CD4-positive, alpha-beta memory T cell (primary cell): ENCODE measurements at regions not wholly inside any gene's neighbourhood (a gene's known extent, or its start where the extent isn't known, plus 50 kb on each side); places are given as distances from the start of the nearest gene placed in this dataset.

Experiments
- CTCF ChIA-PET: fragments of 350-600 bp; sonication (Branson Sonifier 250); formaldehyde crosslinking; loops from one replicate; lab custom pipeline; 2021; ENCODE audit warnings: inconsistent platforms; ENCODE audit not compliant: partially characterized antibody; lab: Charles Lee
- POLR2A ChIA-PET: fragments of 350-600 bp; sonication (Branson Sonifier 250); formaldehyde crosslinking; loops from one replicate; lab custom pipeline; 2021; ENCODE audit not compliant: partially characterized antibody; lab: Charles Lee
- DNase-seq, 5 donors: peaks; one replicate each; pipeline versions ENCODE4 v3.0.0 to v3.0.0-alpha.2; 2020 to 2022; ENCODE audit warnings: mixed read lengths in 1 of 5
- H3K27ac ChIP-seq: one replicate; pipeline ENCODE4 v1.7.0; 2013; ENCODE audit warnings: low read depth, low read length
- H3K27me3 ChIP-seq: 2 replicates; pipeline ENCODE4 v1.7.0; 2013; ENCODE audit warnings: mild to moderate bottlenecking, low read length, moderate library complexity; ENCODE audit not compliant: insufficient read depth
- H3K36me3 ChIP-seq: 2 replicates; pipeline ENCODE4 v1.7.0; 2013; ENCODE audit warnings: mild to moderate bottlenecking, low read length, moderate library complexity; ENCODE audit not compliant: insufficient read depth
- H3K4me1 ChIP-seq: 2 replicates; pipeline ENCODE4 v1.7.0; 2013; ENCODE audit warnings: mild to moderate bottlenecking, low read length, moderate library complexity; ENCODE audit not compliant: insufficient read depth
- H3K4me3 ChIP-seq, 2 donors: one replicate each; pipeline ENCODE4 v1.7.0; 2013; ENCODE audit warnings: low read length in 2 of 2, mild to moderate bottlenecking in 1 of 2
- H3K9me3 ChIP-seq, 2 donors: one replicate each; pipeline ENCODE4 v1.7.0; 2013; ENCODE audit warnings: low read length in 2 of 2, control low read depth in 1 of 2; ENCODE audit not compliant: control insufficient read depth in 1 of 2
- H3K27ac Mint-ChIP-seq, 7 donors: one replicate each; pipeline ENCODE4 v1.8.0; 2020 to 2021; ENCODE audit warnings: mixed read lengths in 7 of 7, mild to moderate bottlenecking in 6 of 7, inconsistent platforms in 3 of 7, moderate library complexity in 3 of 7
- H3K27me3 Mint-ChIP-seq, 2 donors: one replicate each; pipeline ENCODE4 v1.8.0; 2020 to 2021; ENCODE audit warnings: mixed read lengths in 2 of 2
- H3K36me3 Mint-ChIP-seq, 2 donors: one replicate each; pipeline ENCODE4 v1.8.0; 2020 to 2021; ENCODE audit warnings: mixed read lengths in 2 of 2, inconsistent platforms in 1 of 2, mild to moderate bottlenecking in 1 of 2
- H3K4me1 Mint-ChIP-seq, 4 donors: one replicate each; pipeline ENCODE4 v1.8.0; 2020 to 2021; ENCODE audit warnings: mixed read lengths in 4 of 4, mild to moderate bottlenecking in 1 of 4
- H3K4me3 Mint-ChIP-seq, 8 donors: one replicate each; pipeline ENCODE4 v1.8.0; 2020 to 2021; ENCODE audit warnings: mixed read lengths in 8 of 8, mild to moderate bottlenecking in 7 of 8, moderate library complexity in 6 of 8, inconsistent platforms in 3 of 8
- H3K9me3 Mint-ChIP-seq, 8 donors: one replicate each; pipeline ENCODE4 v1.8.0; 2020 to 2021; ENCODE audit warnings: mixed read lengths in 8 of 8, mild to moderate bottlenecking in 5 of 8, inconsistent platforms in 3 of 8, moderate library complexity in 1 of 8
- intact Hi-C: fragments of 100-400 bp; cut with micrococcal nuclease; formaldehyde crosslinking; loops from one replicate; pipeline ENCODE4 v1.15.1; 2023

DNA sequence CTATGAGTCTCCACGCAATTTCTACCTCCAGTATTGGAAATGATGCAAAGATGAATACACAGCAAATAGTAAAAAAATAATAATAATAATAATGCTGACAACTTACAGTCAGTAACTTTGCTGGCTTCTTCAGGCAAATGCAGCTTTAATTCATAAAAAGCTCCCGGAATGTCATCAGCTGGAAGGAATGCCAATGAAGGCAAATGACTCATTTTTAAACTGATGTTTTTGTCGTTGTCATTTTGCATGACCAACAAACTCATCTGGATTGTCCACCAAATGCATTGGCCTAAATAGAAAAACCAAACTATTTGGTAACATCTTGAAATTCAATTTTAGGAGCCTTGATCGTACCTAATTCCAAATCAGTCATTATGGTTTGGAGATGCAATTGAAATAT lies 217.1 kb downstream of the ALDH8A1 start:
- DNase-seq, result no peak
- no peak overlapping the region for H3K4me3 Mint-ChIP-seq
- CTCF ChIA-PET, result no interaction called here
- H3K4me1 Mint-ChIP-seq, result no peaks in the 10 kb centered on the region
- no peaks in the 10 kb centered on the region for H3K9me3 Mint-ChIP-seq
- no peak overlapping the region for H3K27ac ChIP-seq
- intact Hi-C loops, result no loop called here
- POLR2A ChIA-PET, result no interaction called here
- H3K4me3 ChIP-seq, result no peak overlapping the region
- no peak overlapping the region for H3K27ac Mint-ChIP-seq
- H3K27me3 Mint-ChIP-seq, result peaks cover 13 to 17% of the 10 kb centered on the region in 2 donors
- H3K9me3 ChIP-seq, result no peaks in the 10 kb centered on the region
- H3K27me3 ChIP-seq, result no peaks in the 10 kb centered on the region
- no peaks in the 10 kb centered on the region for H3K36me3 Mint-ChIP-seq
- H3K36me3 ChIP-seq, result no peaks in the 10 kb centered on the region
- no peaks in the 10 kb centered on the region for H3K4me1 ChIP-seq

DNA sequence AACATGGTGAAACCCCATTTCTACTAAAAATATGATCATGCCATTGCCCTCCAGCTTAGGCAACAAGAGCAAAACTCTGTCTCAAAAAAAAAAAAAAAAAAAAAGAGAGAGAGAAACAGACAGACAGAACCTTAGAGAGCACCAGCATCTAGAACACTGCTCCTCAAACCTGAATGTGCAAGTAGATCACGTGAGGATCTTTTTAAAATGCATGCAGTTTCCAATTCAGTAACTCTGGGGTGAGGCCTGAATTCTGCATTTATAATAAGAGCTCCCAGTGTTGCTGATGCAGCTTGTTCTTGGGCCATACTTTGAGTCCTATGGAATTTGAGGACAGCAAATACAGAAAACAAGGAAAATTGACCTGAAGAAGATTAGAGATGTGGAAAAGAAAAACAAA lies 218.3 kb downstream of the ALDH8A1 start:
- Histone ChIP-seq H3K27ac (no peak overlapping the region), H3K36me3 (no peaks in the 10 kb centered on the region), H3K27me3 (no peaks in the 10 kb centered on the region), H3K9me3 (no peaks in the 10 kb centered on the region), H3K4me1 (no peaks in the 10 kb centered on the region), H3K4me3 (no peak overlapping the region)
- no peaks in the 10 kb centered on the region for H3K4me1 Mint-ChIP-seq
- intact Hi-C loops, result no loop called here
- H3K4me3 Mint-ChIP-seq, result no peak overlapping the region
- H3K27me3 Mint-ChIP-seq, result peaks cover 18% of the 10 kb centered on the region in 2 donors
- ChIA-PET POLR2A (no interaction called here), CTCF (no interaction called here)
- DNase-seq, result no peak
- no peaks in the 10 kb centered on the region for H3K9me3 Mint-ChIP-seq
- no peak overlapping the region for H3K27ac Mint-ChIP-seq
- no peaks in the 10 kb centered on the region for H3K36me3 Mint-ChIP-seq

DNA sequence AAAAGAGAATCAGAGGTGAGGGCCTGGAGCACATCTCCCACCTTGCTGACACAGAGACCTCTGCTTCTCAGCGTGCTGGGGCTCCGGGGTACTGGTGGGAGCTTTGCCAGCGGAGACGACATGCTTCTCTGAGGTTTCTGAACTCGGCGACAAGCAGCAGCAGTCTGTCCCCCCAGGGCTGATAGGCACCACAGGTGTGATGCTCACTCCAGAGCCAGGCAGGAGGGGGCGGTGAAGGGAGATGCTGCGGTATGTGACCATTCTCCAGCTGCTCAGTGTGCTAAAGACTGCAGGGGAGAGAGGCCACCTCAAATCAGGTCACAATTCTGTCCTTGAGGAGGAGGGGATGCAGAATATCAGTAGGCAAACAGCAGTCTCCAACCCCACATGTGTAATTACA lies 219.9 kb downstream of the ALDH8A1 start:
- no peak overlapping the region for H3K27ac Mint-ChIP-seq
- POLR2A ChIA-PET, result no interaction called here
- Histone ChIP-seq H3K36me3 (no peaks in the 10 kb centered on the region), H3K9me3 (no peaks in the 10 kb centered on the region), H3K27me3 (no peaks in the 10 kb centered on the region), H3K27ac (no peak overlapping the region), H3K4me3 (no peak overlapping the region), H3K4me1 (no peaks in the 10 kb centered on the region)
- no peaks in the 10 kb centered on the region for H3K36me3 Mint-ChIP-seq
- DNase-seq, result no peak
- H3K4me1 Mint-ChIP-seq, result no peaks in the 10 kb centered on the region
- H3K27me3 Mint-ChIP-seq, result peaks cover 21 to 24% of the 10 kb centered on the region in 2 donors
- no peaks in the 10 kb centered on the region for H3K9me3 Mint-ChIP-seq
- H3K4me3 Mint-ChIP-seq, result no peak overlapping the region
- intact Hi-C loops, result no loop called here
- CTCF ChIA-PET, result no interaction called here

DNA sequence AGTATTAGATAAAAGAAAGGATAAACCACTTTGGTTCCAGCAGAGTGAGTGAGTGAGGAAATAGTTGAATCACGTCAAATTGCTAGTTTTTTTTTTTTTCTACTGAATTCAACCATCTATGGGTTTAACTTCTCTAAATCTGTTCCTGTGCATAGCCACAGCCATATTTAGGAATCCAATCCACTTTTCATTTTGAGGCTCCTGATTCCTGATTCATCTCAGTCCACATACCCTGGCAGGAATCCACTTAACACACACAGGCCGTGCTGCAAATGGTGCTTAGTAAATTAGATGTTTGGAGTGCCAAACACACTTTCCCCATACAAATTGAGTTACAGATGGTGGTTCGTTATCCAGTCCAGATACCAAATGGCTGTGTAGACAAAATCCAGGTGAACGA lies 220.3 kb downstream of the ALDH8A1 start:
- H3K27ac Mint-ChIP-seq, result no peak overlapping the region
- DNase-seq, result no peak
- intact Hi-C loops, result no loop called here
- CTCF ChIA-PET, result no interaction called here
- no peak overlapping the region for H3K27ac ChIP-seq
- no peaks in the 10 kb centered on the region for H3K9me3 Mint-ChIP-seq
- peaks cover 21 to 23% of the 10 kb centered on the region in 2 donors for H3K27me3 Mint-ChIP-seq
- POLR2A ChIA-PET, result no interaction called here
- no peaks in the 10 kb centered on the region for H3K9me3 ChIP-seq
- no peaks in the 10 kb centered on the region for H3K36me3 Mint-ChIP-seq
- no peaks in the 10 kb centered on the region for H3K4me1 Mint-ChIP-seq
- H3K4me3 Mint-ChIP-seq, result no peak overlapping the region
- no peaks in the 10 kb centered on the region for H3K4me1 ChIP-seq
- no peak overlapping the region for H3K4me3 ChIP-seq
- H3K27me3 ChIP-seq, result no peaks in the 10 kb centered on the region
- no peaks in the 10 kb centered on the region for H3K36me3 ChIP-seq

DNA sequence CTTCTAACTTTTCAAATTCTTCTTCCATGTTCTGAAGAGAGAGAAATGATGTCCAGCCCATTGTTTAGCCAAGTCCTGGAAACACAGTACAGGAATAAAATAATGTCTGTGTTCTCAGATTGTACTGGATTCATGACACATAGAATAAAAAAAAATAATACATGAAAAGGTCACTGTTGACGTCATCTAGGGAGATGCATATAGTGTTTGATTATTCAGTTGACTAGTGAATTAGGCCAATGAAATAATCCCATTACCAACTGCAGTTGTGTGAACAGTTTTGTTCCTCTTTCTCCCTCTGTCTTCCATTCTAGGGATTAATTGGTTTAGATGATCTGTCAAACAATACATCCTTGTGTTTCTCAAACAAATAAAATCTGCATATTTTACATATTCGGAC lies 222.8 kb downstream of the ALDH8A1 start:
- Mint-ChIP-seq H3K36me3 (no peaks in the 10 kb centered on the region), H3K4me3 (no peak overlapping the region), H3K4me1 (no peaks in the 10 kb centered on the region), H3K27ac (no peak overlapping the region), H3K9me3 (no peaks in the 10 kb centered on the region), H3K27me3 (peaks cover 22 to 26% of the 10 kb centered on the region in 2 donors)
- intact Hi-C loops, result no loop called here
- DNase-seq, result no peak
- H3K27ac ChIP-seq, result no peak overlapping the region
- H3K27me3 ChIP-seq, result no peaks in the 10 kb centered on the region
- H3K9me3 ChIP-seq, result no peaks in the 10 kb centered on the region
- ChIA-PET CTCF (no interaction called here), POLR2A (no interaction called here)
- H3K4me1 ChIP-seq, result no peaks in the 10 kb centered on the region
- H3K36me3 ChIP-seq, result no peaks in the 10 kb centered on the region
- no peak overlapping the region for H3K4me3 ChIP-seq

DNA sequence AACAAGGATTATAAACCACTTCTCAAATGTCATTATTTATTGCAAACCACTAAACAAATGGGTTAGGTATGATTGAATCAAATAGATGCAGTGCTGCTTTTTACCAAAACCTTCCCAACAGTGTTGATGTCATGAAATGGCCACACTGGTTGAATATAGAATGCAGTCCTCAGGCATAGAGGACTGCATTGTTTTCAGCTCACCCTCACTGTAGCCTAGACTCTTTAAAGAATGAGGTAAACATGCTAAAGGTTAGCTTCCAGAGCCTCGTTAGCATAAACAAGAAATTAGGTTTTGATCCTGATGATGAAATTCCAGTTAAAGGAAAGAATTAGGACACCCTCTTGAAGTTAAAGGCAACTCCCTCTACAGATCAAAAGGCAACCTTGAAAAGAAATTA lies 224.3 kb downstream of the ALDH8A1 start:
- H3K4me1 ChIP-seq, result no peaks in the 10 kb centered on the region
- H3K27ac Mint-ChIP-seq, result peak overlapping the region in 1 of 7 donors; percentile 2
- H3K27ac ChIP-seq, result no peak overlapping the region
- ChIA-PET CTCF (no interaction called here), POLR2A (no interaction called here)
- no peak overlapping the region for H3K4me3 ChIP-seq
- intact Hi-C loops, result no loop called here
- no peaks in the 10 kb centered on the region for H3K36me3 ChIP-seq
- no peaks in the 10 kb centered on the region for H3K36me3 Mint-ChIP-seq
- DNase-seq, result no peak
- no peaks in the 10 kb centered on the region for H3K27me3 ChIP-seq
- no peaks in the 10 kb centered on the region for H3K9me3 Mint-ChIP-seq
- H3K4me1 Mint-ChIP-seq, result no peaks in the 10 kb centered on the region
- no peaks in the 10 kb centered on the region for H3K9me3 ChIP-seq
- H3K4me3 Mint-ChIP-seq, result no peak overlapping the region
- H3K27me3 Mint-ChIP-seq, result peaks cover 17% of the 10 kb centered on the region in 2 donors

DNA sequence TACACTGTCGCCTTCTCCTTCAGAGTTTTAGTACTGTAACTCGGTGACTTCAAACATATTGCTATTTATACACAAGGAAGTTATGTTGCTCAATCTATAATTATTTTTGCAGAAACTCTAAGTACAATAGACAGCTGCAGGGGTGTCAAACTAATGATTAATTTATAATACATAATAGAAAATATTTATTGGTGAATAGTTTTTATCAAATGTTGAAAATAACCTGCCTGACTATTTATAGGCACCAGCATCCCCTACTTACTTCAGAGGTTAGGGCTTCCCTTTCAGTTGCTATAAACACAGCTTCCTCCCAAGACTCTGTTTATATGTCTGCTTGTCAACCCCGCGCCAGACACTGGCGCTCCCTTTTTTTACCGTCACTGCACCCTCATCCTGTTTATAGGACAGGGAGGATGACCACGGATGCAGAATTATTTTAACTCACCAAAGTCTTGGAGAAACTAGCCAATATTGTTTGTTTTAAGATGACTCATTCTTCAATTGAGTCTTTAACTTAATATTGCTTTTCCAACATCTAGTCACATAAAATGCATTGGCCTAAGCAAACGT lies 225.0 kb downstream of the ALDH8A1 start:
- Histone ChIP-seq H3K36me3 (no peaks in the 10 kb centered on the region), H3K4me1 (no peaks in the 10 kb centered on the region), H3K9me3 (no peaks in the 10 kb centered on the region), H3K4me3 (no peak overlapping the region), H3K27ac (no peak overlapping the region), H3K27me3 (no peaks in the 10 kb centered on the region)
- POLR2A ChIA-PET, result no interaction called here
- no peak overlapping the region for H3K4me3 Mint-ChIP-seq
- CTCF ChIA-PET, result no interaction called here
- H3K27me3 Mint-ChIP-seq, result peaks cover 17% of the 10 kb centered on the region in 2 donors
- H3K27ac Mint-ChIP-seq, result no peak overlapping the region
- intact Hi-C loops, result no loop called here
- DNase-seq, result no peak
- H3K9me3 Mint-ChIP-seq, result no peaks in the 10 kb centered on the region
- H3K36me3 Mint-ChIP-seq, result no peaks in the 10 kb centered on the region
- no peaks in the 10 kb centered on the region for H3K4me1 Mint-ChIP-seq
